ENCODE measurements at regions not wholly inside any gene's neighbourhood (a gene's known extent, or its start where the extent isn't known, plus 50 kb on each side); places are given as distances from the start of the nearest gene placed in this dataset.

DNA sequence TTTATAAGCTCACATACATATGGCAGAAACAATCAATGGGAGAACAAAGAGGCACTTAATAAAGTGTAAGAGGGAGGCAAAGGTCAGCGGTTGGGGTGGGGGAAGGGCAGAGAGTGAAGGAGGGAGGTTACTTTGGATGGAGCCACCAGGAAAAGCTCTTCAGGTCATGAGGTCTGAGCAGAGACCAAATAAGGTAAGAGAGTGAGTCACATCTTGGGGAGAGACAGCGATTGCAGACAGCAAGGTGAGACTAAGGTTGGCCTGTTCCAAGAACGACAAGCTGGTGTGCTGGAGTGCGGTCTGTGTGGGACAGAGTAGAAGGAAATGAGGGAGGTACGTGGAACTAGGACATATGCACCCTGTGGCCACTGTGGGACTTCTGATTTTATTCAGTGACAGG, 74.3 kb upstream of the TOMM7 start:
- no peaks in the 10 kb centered on the region for H3K27me3 ChIP-seq (ENCODE audit: control insufficient read depth, extremely low read depth, insufficient read depth, low read length)
- FAIRE-seq (no peak), DNase-seq (ENCODE audit: low read depth, low spot score) (no peak)
- no peak overlapping the region for H3K9ac ChIP-seq (ENCODE audit: control insufficient read depth, extremely low read depth, insufficient read depth, low read length)
- H3K4me1 ChIP-seq (ENCODE audit: control insufficient read depth, extremely low read depth, insufficient read depth, low read length): no peaks in the 10 kb centered on the region
- H4K20me1 ChIP-seq (ENCODE audit: control insufficient read depth, extremely low read depth, insufficient read depth, low read length): no peaks in the 10 kb centered on the region
- no peaks in the 10 kb centered on the region for H3K36me3 ChIP-seq (ENCODE audit: control insufficient read depth in 2 of 2, extremely low read depth in 1 of 2, insufficient read depth in 2 of 2, low read length in 2 of 2)
- no peak overlapping the region for H3K4me3 ChIP-seq (ENCODE audit: control insufficient read depth in 2 of 3, extremely low read depth in 1 of 3, insufficient read depth in 2 of 3, low read depth in 1 of 3, low read length in 3 of 3)
- no peaks in the 10 kb centered on the region for H3K9me1 ChIP-seq (ENCODE audit: control insufficient read depth, extremely low read depth, insufficient read depth, low read length)
- H3K9me3 ChIP-seq (ENCODE audit: control insufficient read depth, low read depth, low read length): no peaks in the 10 kb centered on the region
- dilution Hi-C loops (cut with MboI; ENCODE audit: extremely low pct_ligation_motif_present, low sequenced_read_pairs): no loop called here
- H2AFZ ChIP-seq (ENCODE audit: control insufficient read depth, low read length): no peak overlapping the region
- TF ChIP-seq, protein P1, sequence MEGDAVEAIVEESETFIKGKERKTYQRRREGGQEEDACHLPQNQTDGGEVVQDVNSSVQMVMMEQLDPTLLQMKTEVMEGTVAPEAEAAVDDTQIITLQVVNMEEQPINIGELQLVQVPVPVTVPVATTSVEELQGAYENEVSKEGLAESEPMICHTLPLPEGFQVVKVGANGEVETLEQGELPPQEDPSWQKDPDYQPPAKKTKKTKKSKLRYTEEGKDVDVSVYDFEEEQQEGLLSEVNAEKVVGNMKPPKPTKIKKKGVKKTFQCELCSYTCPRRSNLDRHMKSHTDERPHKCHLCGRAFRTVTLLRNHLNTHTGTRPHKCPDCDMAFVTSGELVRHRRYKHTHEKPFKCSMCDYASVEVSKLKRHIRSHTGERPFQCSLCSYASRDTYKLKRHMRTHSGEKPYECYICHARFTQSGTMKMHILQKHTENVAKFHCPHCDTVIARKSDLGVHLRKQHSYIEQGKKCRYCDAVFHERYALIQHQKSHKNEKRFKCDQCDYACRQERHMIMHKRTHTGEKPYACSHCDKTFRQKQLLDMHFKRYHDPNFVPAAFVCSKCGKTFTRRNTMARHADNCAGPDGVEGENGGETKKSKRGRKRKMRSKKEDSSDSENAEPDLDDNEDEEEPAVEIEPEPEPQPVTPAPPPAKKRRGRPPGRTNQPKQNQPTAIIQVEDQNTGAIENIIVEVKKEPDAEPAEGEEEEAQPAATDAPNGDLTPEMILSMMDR (optimal IDR thresholded peaks at IDR 0.05 in 1 of 3, IDR thresholded peaks at IDR 0.05 in 1 of 3, conservative IDR thresholded peaks at IDR 0.05 in 1 of 3; ENCODE audit: extremely low read depth in 1 of 3, insufficient read depth in 2 of 3, low read length in 3 of 3): no peak
- TF ChIP-seq EZH2 (IDR thresholded peaks at IDR 0.05; ENCODE audit: low read length): no peak
- H3K27ac ChIP-seq (ENCODE audit: control insufficient read depth, insufficient read depth, low read length): no peak overlapping the region
- H3K79me2 ChIP-seq (ENCODE audit: control insufficient read depth, insufficient read depth, low read length): no peaks in the 10 kb centered on the region
- no peak overlapping the region for H3K4me2 ChIP-seq (ENCODE audit: control insufficient read depth, extremely low read depth, insufficient read depth, low read depth, low read length)

DNA sequence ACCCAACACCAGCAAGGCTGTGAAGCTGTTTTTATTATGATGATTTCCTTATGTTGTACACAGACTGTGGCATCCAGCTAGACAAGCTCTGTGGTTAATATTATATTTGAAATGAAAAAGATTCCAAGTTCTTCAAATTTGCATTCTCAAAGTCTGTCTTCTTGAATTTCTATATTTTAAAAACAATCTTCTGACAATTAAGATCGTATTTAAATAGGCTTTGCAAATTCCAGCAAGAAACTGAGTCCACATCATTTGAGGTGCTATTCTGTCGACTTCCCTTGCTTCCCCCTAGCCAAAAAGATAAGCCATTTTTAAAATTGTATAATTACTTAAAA, 73.1 kb upstream of the TOMM7 start:
- H3K9ac ChIP-seq (ENCODE audit: control insufficient read depth, extremely low read depth, insufficient read depth, low read length): no peak overlapping the region
- TF ChIP-seq, protein P1 (optimal IDR thresholded peaks at IDR 0.05 in 1 of 3, IDR thresholded peaks at IDR 0.05 in 1 of 3, conservative IDR thresholded peaks at IDR 0.05 in 1 of 3; ENCODE audit: extremely low read depth in 1 of 3, insufficient read depth in 2 of 3, low read length in 3 of 3): no peak
- TF ChIP-seq EZH2 (IDR thresholded peaks at IDR 0.05; ENCODE audit: low read length): no peak
- no peaks in the 10 kb centered on the region for H3K79me2 ChIP-seq (ENCODE audit: control insufficient read depth, insufficient read depth, low read length)
- H2AFZ ChIP-seq (ENCODE audit: control insufficient read depth, low read length): no peak overlapping the region
- no peaks in the 10 kb centered on the region for H3K4me1 ChIP-seq (ENCODE audit: control insufficient read depth, extremely low read depth, insufficient read depth, low read length)
- no peak overlapping the region for H3K27ac ChIP-seq (ENCODE audit: control insufficient read depth, insufficient read depth, low read length)
- dilution Hi-C loops (cut with MboI; ENCODE audit: extremely low pct_ligation_motif_present, low sequenced_read_pairs): no loop called here
- no peaks in the 10 kb centered on the region for H4K20me1 ChIP-seq (ENCODE audit: control insufficient read depth, extremely low read depth, insufficient read depth, low read length)
- no peak overlapping the region for H3K4me3 ChIP-seq (ENCODE audit: control insufficient read depth in 2 of 3, extremely low read depth in 1 of 3, insufficient read depth in 2 of 3, low read depth in 1 of 3, low read length in 3 of 3)
- no peaks in the 10 kb centered on the region for H3K27me3 ChIP-seq (ENCODE audit: control insufficient read depth, extremely low read depth, insufficient read depth, low read length)
- DNase-seq (ENCODE audit: low read depth, low spot score) (no peak), FAIRE-seq (no peak)
- no peak overlapping the region for H3K4me2 ChIP-seq (ENCODE audit: control insufficient read depth, extremely low read depth, insufficient read depth, low read depth, low read length)
- H3K9me3 ChIP-seq (ENCODE audit: control insufficient read depth, low read depth, low read length): no peaks in the 10 kb centered on the region
- no peaks in the 10 kb centered on the region for H3K36me3 ChIP-seq (ENCODE audit: control insufficient read depth in 2 of 2, extremely low read depth in 1 of 2, insufficient read depth in 2 of 2, low read length in 2 of 2)
- H3K9me1 ChIP-seq (ENCODE audit: control insufficient read depth, extremely low read depth, insufficient read depth, low read length): no peaks in the 10 kb centered on the region
